ENCODE measurements at regions not wholly inside any gene's neighbourhood (a gene's known extent, or its start where the extent isn't known, plus 50 kb on each side); places are given as distances from the start of the nearest gene placed in this dataset.

GRCh38 chr12:131605304-131605829, 105.5 kb upstream of the SFSWAP start:
- no peak for DNase-seq
- TF ChIP-seq GATA1 (IDR thresholded peaks at IDR 0.05; ENCODE audit: low read depth, low read length) (no peak), POLR2A (IDR thresholded peaks at IDR 0.05; ENCODE audit: low read length) (no peak)

DNA sequence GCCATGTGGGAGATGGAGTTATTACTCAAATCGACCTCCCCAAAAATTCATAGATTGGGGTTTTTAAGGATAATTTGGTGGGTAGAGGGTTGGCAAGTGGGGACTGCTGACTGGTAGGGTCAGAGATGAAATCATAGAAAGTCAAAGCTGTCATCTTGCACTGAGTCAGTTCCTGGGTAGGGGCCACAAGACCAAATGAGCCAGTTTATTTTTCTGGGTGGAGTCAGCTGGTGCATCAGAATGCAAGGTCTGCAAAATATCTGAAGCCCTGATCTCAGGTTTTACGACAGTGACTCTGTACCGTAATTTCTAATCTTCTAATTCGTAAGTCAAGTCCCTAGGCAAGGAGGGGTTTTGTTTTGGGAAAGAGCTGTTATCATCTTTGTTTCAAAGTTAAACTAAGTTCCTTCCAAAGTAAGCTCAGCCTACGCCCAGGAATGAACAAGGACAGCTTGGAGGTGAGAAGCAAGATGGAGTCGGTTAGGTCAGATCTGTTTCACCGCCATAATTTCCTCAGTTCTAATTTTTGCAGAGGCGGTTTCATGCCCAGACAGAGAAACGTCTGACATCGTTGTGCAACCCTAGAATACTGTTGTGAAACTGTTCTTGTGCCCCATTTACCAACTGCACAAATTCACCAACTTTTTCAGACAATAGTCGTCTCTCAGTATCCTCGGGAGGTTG, 104.5 kb upstream of the SFSWAP start:
- no peak for TF ChIP-seq POLR2A (IDR thresholded peaks at IDR 0.05; ENCODE audit: low read length)
- TF ChIP-seq GATA1 (IDR thresholded peaks at IDR 0.05; ENCODE audit: low read depth, low read length): no peak
- DNase-seq: no peak

GRCh38 chr12:131607658-131608447, 103.0 kb upstream of the SFSWAP start:
- TF ChIP-seq GATA1 (IDR thresholded peaks at IDR 0.05; ENCODE audit: low read depth, low read length) (no peak), POLR2A (IDR thresholded peaks at IDR 0.05; ENCODE audit: low read length) (no peak)
- no peak for DNase-seq

GRCh38 chr12:131608740-131609690, 101.9 kb upstream of the SFSWAP start:
- peak; percentile 59 to 78 for DNase-seq
- TF ChIP-seq GATA1 (IDR thresholded peaks at IDR 0.05; ENCODE audit: low read depth, low read length) (no peak), POLR2A (IDR thresholded peaks at IDR 0.05; ENCODE audit: low read length) (no peak)

GRCh38 chr12:131609762-131610161, 101.1 kb upstream of the SFSWAP start:
- no peak for TF ChIP-seq GATA1 (IDR thresholded peaks at IDR 0.05; ENCODE audit: low read depth, low read length)
- TF ChIP-seq POLR2A (IDR thresholded peaks at IDR 0.05; ENCODE audit: low read length): no peak
- no peak for DNase-seq

DNA sequence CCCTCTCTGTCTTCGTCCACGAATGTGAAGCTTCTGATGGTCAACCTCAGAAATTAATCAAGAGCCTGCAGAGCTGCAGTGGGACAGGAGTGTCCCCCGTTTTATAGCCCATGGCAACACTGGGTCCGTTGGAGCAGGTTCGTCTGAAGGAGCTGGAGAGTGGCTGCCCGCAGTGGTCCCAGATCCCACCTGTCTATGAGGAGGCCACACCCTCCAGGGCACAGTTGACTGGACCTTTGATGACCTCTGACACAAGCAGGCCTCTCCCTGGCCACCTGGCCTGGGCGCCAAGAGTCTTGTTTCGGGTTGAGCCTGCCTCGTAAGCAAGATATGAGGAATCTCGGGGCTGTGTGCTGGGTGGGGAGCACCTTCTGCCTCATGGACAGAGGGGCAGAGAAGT, 100.7 kb upstream of the SFSWAP start:
- TF ChIP-seq GATA1 (IDR thresholded peaks at IDR 0.05; ENCODE audit: low read depth, low read length): no peak
- no peak for TF ChIP-seq POLR2A (IDR thresholded peaks at IDR 0.05; ENCODE audit: low read length)
- no peak for DNase-seq

- no peak for DNase-seq
- TF ChIP-seq POLR2A (IDR thresholded peaks at IDR 0.05; ENCODE audit: low read length) (no peak), GATA1 (IDR thresholded peaks at IDR 0.05; ENCODE audit: low read depth, low read length) (no peak)
Observed at GRCh38 chr12:131610891-131611290, 100.0 kb upstream of the SFSWAP start.

DNA sequence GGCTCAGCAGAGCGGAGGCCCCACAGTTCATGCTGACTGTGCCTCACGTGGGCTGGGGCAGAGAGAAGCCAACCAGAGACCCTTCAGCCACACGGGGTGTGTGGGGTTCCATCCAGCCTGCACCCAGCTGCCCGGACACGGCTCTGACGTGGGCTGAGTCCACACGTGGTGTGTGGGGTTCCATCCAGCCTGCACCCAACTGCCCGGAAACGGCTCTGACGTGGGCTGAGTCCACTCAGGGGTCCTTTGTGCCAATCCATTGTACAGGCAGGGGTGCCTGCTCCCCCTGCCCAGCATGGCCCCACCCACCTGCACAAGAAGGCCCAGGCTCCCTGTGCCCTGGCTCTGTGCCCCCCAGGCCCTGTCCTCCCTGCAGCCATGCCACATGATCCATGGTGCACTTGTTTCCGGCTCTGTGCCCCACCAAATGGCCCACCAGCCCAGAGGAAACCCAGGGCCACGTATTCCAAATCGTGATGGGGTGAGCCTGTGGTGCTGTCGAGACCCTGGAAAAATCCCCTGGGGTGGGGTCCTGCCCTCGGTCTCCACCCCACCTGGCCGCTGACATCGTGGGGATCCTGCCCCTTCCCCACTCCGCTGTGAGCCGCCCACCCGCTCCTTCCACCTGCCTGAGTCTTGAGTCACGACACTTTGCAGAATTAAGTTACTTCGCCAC, 99.3 kb upstream of the SFSWAP start:
- TF ChIP-seq GATA1 (IDR thresholded peaks at IDR 0.05; ENCODE audit: low read depth, low read length) (no peak), POLR2A (IDR thresholded peaks at IDR 0.05; ENCODE audit: low read length) (no peak)
- no peak for DNase-seq

- no peak for DNase-seq
- no peak for TF ChIP-seq GATA1 (IDR thresholded peaks at IDR 0.05; ENCODE audit: low read depth, low read length)
- TF ChIP-seq POLR2A (IDR thresholded peaks at IDR 0.05; ENCODE audit: low read length): no peak
Observed at GRCh38 chr12:131612092-131612755, 98.7 kb upstream of the SFSWAP start.

GRCh38 chr12:131613186-131613585, 97.7 kb upstream of the SFSWAP start:
- no peak for DNase-seq
- TF ChIP-seq GATA1 (IDR thresholded peaks at IDR 0.05; ENCODE audit: low read depth, low read length) (no peak), POLR2A (IDR thresholded peaks at IDR 0.05; ENCODE audit: low read length) (no peak)

DNA sequence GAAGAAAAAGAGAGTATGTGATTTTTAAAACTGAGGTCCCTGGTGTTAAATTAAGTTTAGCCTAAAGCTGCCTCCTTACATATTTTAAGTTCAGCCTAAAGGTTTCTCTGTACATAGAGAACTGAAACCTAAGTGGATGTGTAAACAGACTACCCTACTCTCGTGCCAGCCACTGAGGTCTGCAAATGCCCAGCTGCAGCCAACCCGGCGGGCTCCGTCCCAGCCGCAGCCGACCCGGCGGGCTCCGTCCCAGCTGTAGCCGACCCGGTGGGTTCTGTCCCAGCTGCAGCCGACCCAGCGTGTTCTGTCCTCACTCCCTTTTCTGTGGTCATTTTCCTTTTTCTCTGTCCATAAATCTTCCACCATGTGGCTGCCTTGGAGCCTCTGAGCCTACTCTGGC, 97.2 kb upstream of the SFSWAP start:
- DNase-seq: no peak
- TF ChIP-seq GATA1 (IDR thresholded peaks at IDR 0.05; ENCODE audit: low read depth, low read length) (no peak), POLR2A (IDR thresholded peaks at IDR 0.05; ENCODE audit: low read length) (no peak)

DNA sequence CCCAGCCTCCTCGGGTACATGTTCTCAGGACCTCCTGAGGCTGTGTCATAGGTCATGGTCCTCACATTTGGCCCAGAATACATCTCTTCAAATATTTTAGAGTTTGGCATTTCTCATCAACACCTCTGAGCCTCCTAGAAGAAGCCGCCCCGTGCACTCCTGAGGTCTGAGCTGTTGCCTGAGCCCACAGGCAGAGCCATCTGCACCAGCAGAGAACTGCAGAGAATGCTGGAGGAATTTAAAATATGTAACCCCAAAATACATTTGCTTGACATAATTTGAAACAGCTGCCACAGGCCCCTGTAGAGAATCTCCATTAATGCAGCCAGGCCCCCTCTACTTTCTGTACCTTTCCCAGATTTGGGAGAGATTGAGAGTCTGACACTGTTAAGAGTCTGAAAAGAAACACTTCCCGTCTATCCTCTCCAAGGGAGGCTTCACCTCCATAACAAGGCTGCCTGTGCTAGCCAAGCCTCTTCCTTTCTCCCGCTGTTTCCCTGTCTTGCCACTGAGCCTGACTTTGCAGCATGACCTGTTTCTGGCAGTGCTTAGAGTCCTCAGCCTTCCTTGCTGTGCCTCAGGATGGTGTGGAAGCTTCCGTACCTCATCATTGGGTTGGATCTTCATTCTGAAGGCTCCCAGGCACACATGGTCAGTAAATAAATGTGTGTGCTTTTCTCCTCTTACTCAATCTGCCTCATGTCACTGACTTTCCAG, 95.4 kb upstream of the SFSWAP start:
- no peak for DNase-seq
- no peak for TF ChIP-seq POLR2A (IDR thresholded peaks at IDR 0.05; ENCODE audit: low read length)
- TF ChIP-seq GATA1 (IDR thresholded peaks at IDR 0.05; ENCODE audit: low read depth, low read length): no peak
